GM12878 (cell line): ENCODE measurements at regions not wholly inside any gene's neighbourhood (a gene's known extent, or its start where the extent isn't known, plus 50 kb on each side); places are given as distances from the start of the nearest gene placed in this dataset.

Experiments
- ATAC-seq: fragments of 200-7000 bp; cut with Tn5 transposase; 3 replicates; pipeline ENCODE4 v1.9.1; 2020; ENCODE audit warnings: mild to moderate bottlenecking, moderate library complexity
- BruUV-seq: library from RNA; stranded (reverse); fragments of 400-500 nt; replicated peaks from 2 replicates; lab custom pipeline; 2021; lab: Mats Ljungman, UMichigan
- CTCF ChIA-PET: fragments of 300-600 bp; sonication (Branson Sonifier 250); formaldehyde crosslinking; extraction: SDS; loops from one replicate; lab custom pipeline; 2021; ENCODE audit warnings: inconsistent platforms; lab: Yijun Ruan, JAX
- POLR2A ChIA-PET: fragments of 350-600 bp; formaldehyde crosslinking; extraction: SDS; loops from one replicate; lab custom pipeline; 2021; ENCODE audit warnings: inconsistent platforms; lab: Charles Lee
- RAD21 ChIA-PET: fragments of 300-600 bp; sonication (Branson Sonifier 250); formaldehyde crosslinking; loops from one replicate; lab custom pipeline; 2023; ENCODE audit warnings: antibody characterized with exemption; ENCODE audit not compliant: unreplicated experiment; lab: Charles Lee
- SMC1A ChIA-PET: fragments of 300-600 bp; sonication (Branson Sonifier 250); formaldehyde crosslinking; loops from one replicate; lab custom pipeline; 2023; ENCODE audit not compliant: unreplicated experiment, uncharacterized antibody; lab: Charles Lee
- DNase-seq: peaks from one replicate; pipeline ENCODE4 v3.0.0-alpha.2; 2011; ENCODE audit warnings: low read depth, low spot score
- FAIRE-seq: peaks from 3 replicates; lab custom pipeline; 2011; peaks lifted over from hg19 to GRCh38; lab: Jason Lieb, UNC
- H2AFZ ChIP-seq: 2 replicates; pipeline ENCODE4 v1.6.0; 2011; ENCODE audit warnings: low read depth, low read length, control low read depth; ENCODE audit not compliant: control insufficient read depth
- H3K27ac ChIP-seq: 2 replicates; pipeline ENCODE4 v1.5.1; 2011; ENCODE audit warnings: control low read depth; ENCODE audit not compliant: control insufficient read depth, insufficient read depth
- H3K27me3 ChIP-seq, 2 experiments: replicated peaks in 1 of 2; 2 replicates each; pipeline versions ENCODE4 v1.6.0 to v1.6.1; 2011; ENCODE audit warnings: low read length in 1 of 2; ENCODE audit not compliant: control insufficient read depth in 2 of 2, insufficient read depth in 2 of 2
- H3K36me3 ChIP-seq, 2 experiments: 2 replicates each; pipeline ENCODE4 v1.5.1; 2011; ENCODE audit warnings: low read length in 1 of 2; ENCODE audit not compliant: control insufficient read depth in 2 of 2, insufficient read depth in 2 of 2
- H3K4me1 ChIP-seq: 2 replicates; pipeline ENCODE4 v1.6.1; 2011; ENCODE audit warnings: mild to moderate bottlenecking, low read length, moderate library complexity, mixed read lengths; ENCODE audit not compliant: control insufficient read depth, insufficient read depth
- H3K4me2 ChIP-seq: 2 replicates; pipeline ENCODE4 v1.6.0; 2011; ENCODE audit warnings: control low read depth; ENCODE audit not compliant: control insufficient read depth, insufficient read depth
- H3K4me3 ChIP-seq: fragments of 200-600 bp; sonication (generic); 2 replicates; pipeline ENCODE4 v1.5.1; 2016
- H3K79me2 ChIP-seq: 2 replicates; pipeline ENCODE4 v1.6.0; 2011; ENCODE audit warnings: low read length; ENCODE audit not compliant: control insufficient read depth, insufficient read depth
- H3K9ac ChIP-seq: 2 replicates; pipeline ENCODE4 v1.8.0; 2011; ENCODE audit warnings: low read length, control low read depth, mixed read lengths; ENCODE audit not compliant: control insufficient read depth, insufficient read depth
- H3K9me3 ChIP-seq: replicated peaks from 3 replicates; pipeline ENCODE4 v1.5.1; 2011; ENCODE audit warnings: mild to moderate bottlenecking, low read length; ENCODE audit not compliant: control insufficient read depth, insufficient read depth
- H4K20me1 ChIP-seq: 2 replicates; pipeline ENCODE4 v1.6.0; 2011; ENCODE audit not compliant: control insufficient read depth, insufficient read depth
- ATF2 ChIP-seq: IDR thresholded peaks from 2 replicates; pipeline ENCODE4 v1.6.1; 2012; ENCODE audit warnings: low read length, inconsistent platforms
- CREB1 ChIP-seq: IDR thresholded peaks from 2 replicates; pipeline ENCODE4 v1.6.1; 2012; ENCODE audit warnings: low read depth, mild to moderate bottlenecking, inconsistent platforms
- HDAC2 ChIP-seq: fragments of 200-600 bp; sonication (generic); IDR thresholded peaks from 2 replicates; pipeline ENCODE4 v1.6.1; 2017
- MEF2B ChIP-seq: fragments of 450-650 bp; IDR thresholded peaks from 2 replicates; pipeline ENCODE4 v1.6.1; 2018; ENCODE audit warnings: mild to moderate bottlenecking, moderate library complexity; ENCODE audit not compliant: partially characterized antibody, poor library complexity, severe bottlenecking
- RCOR1 ChIP-seq: conservative IDR thresholded peaks from 2 replicates; pipeline ENCODE4 v1.6.1; 2012; ENCODE audit warnings: low read depth, low read length, improper control_type of control experiment
- WRNIP1 ChIP-seq: IDR thresholded peaks from 2 replicates; pipeline ENCODE4 v1.6.1; 2011; ENCODE audit warnings: low read depth, low read length, improper control_type of control experiment, borderline replicate concordance
- WGBS: methylation state at CpG from one replicate; pipeline ENCODE4 v1.1.6; 2016; ENCODE audit warnings: low lambda C conversion rate; ENCODE audit not compliant: insufficient replicate concordance, insufficient coverage; ENCODE audit errors: missing lambda C conversion rate; 5-methylcytosine and 5-hydroxymethylcytosine counted together
- in situ Hi-C: fragments of 300-500 bp; cut with MboI; formaldehyde crosslinking; loops from 9 replicates; pipeline ENCODE4 v1.14.3; 2018; ENCODE audit warnings: mixed read lengths
- intact Hi-C: fragments of 100-400 bp; cut with micrococcal nuclease; formaldehyde crosslinking; loops from one replicate; pipeline ENCODE4 v1.14.2; 2022; ENCODE audit not compliant: unreplicated experiment

- no peak for TF ChIP-seq RCOR1
- no peak for TF ChIP-seq WRNIP1
These were observed 69.3 kb upstream of the CYP1B1 start (continued) for GRCh38 chr2:38145236-38145635.

DNA sequence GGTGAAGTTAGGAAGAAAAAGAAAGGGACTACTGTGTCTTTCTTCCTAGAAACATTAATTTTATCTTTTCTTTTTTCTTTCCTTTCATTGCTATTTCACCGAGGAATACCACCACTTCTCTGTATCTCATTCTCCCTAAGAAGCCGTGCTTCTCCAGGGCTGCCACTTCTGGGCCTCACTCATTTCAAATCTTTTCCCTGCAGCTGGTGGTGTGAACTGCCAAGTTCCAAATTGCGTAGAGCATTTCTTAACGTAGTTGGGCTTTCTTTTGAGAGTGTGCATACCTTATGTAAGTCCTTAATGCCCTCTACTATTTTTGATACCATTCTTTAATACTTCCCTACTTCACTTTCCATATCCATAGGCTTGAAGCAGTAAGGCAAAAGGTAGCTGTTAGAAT lies 66.7 kb upstream of the CYP1B1 start:
- BruUV-seq = no TSS peak
- Histone ChIP-seq H3K27ac (no peak overlapping the region), H3K79me2 (no peaks in the 10 kb centered on the region), H3K4me1 (peaks cover 25% of the 10 kb centered on the region), H3K9me3 (peaks cover 8% of the 10 kb centered on the region; the same call in 2 of the 3 replicates), H2AFZ (no peak overlapping the region), H3K27me3 (no peaks in the 10 kb centered on the region), H3K9ac (no peak overlapping the region), H3K4me3 (no peak overlapping the region), H3K36me3 (no peaks in the 10 kb centered on the region), H4K20me1 (no peaks in the 10 kb centered on the region), H3K4me2 (no peak overlapping the region)
- DNase-seq (no peak), ATAC-seq (no peak), FAIRE-seq (no peak)
- ChIA-PET SMC1A (interaction anchor here (0.9 kb wide), 1 partner anchor 12 kb away, joined by 4 read pairs; no protein-coding TSS in a partner anchor), POLR2A (no interaction called here), RAD21 (no interaction called here), CTCF (interaction anchor here (1.5 kb wide), 1 partner anchor 20 kb away, joined by 3 read pairs; no protein-coding TSS in a partner anchor)
- in situ Hi-C loops (no loop called here), intact Hi-C loops (no loop called here)
- no peak for TF ChIP-seq MEF2B
- TF ChIP-seq CREB1 = no peak
- TF ChIP-seq ATF2 = no peak
- no peak for TF ChIP-seq HDAC2
- TF ChIP-seq, all 136 proteins: peak for 0
- 76% methylated on average over 4 of the region's 4 CpGs for WGBS
